Esophagus squamous epithelium (tissue), 4 donors: ENCODE measurements at regions not wholly inside any gene's neighbourhood (a gene's known extent, or its start where the extent isn't known, plus 50 kb on each side); places are given as distances from the start of the nearest gene placed in this dataset.

ENCODE experiments used
- POLR2A ChIP-seq, 4 donors: fragments of 450-650 bp; IDR thresholded peaks; one replicate each; pipeline ENCODE4 v1.6.1; 2017; ENCODE audit warnings: antibody characterized with exemption in 4 of 4, mild to moderate bottlenecking in 4 of 4, moderate library complexity in 3 of 4
- TF ChIP-seq, protein P1 (sequence below), 6 experiments: fragments of 450-650 bp in 4 of 6; fragments of 200-600 bp in 2 of 6; sonication (generic) in 2 of 6; IDR thresholded peaks; one replicate each; pipeline ENCODE4 v1.5.1; 2016 to 2019; ENCODE audit warnings: antibody characterized with exemption in 6 of 6, mild to moderate bottlenecking in 4 of 6, moderate library complexity in 4 of 6

DNA sequence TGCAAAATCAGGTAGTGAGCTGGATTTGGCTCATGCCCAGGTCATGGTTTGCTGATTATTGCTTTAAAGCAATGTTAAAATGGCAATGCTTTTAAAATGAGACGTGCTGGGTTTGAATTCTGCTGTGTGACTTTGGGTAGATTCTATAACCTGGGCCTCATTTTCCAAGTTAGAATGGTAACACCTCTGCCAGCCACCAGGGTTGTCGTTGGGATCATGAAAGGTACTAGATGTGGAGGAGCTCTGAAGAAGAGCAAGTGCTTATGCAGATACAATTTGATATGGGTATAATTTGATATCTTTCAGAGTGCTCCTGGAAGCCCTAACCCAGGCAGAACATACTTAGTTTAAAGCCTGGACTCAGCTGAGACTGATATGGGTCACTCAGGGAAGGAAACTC is 60.0 kb downstream of the EVX1 start:
- TF ChIP-seq, protein P1, sequence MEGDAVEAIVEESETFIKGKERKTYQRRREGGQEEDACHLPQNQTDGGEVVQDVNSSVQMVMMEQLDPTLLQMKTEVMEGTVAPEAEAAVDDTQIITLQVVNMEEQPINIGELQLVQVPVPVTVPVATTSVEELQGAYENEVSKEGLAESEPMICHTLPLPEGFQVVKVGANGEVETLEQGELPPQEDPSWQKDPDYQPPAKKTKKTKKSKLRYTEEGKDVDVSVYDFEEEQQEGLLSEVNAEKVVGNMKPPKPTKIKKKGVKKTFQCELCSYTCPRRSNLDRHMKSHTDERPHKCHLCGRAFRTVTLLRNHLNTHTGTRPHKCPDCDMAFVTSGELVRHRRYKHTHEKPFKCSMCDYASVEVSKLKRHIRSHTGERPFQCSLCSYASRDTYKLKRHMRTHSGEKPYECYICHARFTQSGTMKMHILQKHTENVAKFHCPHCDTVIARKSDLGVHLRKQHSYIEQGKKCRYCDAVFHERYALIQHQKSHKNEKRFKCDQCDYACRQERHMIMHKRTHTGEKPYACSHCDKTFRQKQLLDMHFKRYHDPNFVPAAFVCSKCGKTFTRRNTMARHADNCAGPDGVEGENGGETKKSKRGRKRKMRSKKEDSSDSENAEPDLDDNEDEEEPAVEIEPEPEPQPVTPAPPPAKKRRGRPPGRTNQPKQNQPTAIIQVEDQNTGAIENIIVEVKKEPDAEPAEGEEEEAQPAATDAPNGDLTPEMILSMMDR (IDR thresholded peaks at IDR 0.05): peak in 1 of 6 experiments; percentile 11
- no peak for TF ChIP-seq POLR2A (IDR thresholded peaks at IDR 0.05)
